ENCODE measurements at regions not wholly inside any gene's neighbourhood (a gene's known extent, or its start where the extent isn't known, plus 50 kb on each side); places are given as distances from the start of the nearest gene placed in this dataset.

- no peak for TF ChIP-seq POLR2A (IDR thresholded peaks at IDR 0.05)
- TF ChIP-seq CTCF (IDR thresholded peaks at IDR 0.05): no peak
- 85 to 86% methylated on average over 8 of the region's 8 CpGs for WGBS, 2 donors
- DNase-seq (ENCODE audit: low spot score in 2 of 2): no peak
- H3K4me3 ChIP-seq (ENCODE audit: low read depth, poor library complexity, severe bottlenecking): no peak overlapping the region
- intact Hi-C loops (cut with DNase I; ENCODE audit: low total_unique reads): no loop called here
Measured at GRCh38 chr20:60641879-60642447, 610.1 kb upstream of the CDH4 start.

- no peak for TF ChIP-seq CTCF (IDR thresholded peaks at IDR 0.05)
- TF ChIP-seq POLR2A (IDR thresholded peaks at IDR 0.05): no peak
- intact Hi-C loops (cut with DNase I; ENCODE audit: low total_unique reads): no loop called here
- no peak for DNase-seq (ENCODE audit: low spot score in 2 of 2)
- 74 to 86% methylated on average over 4 of the region's 4 CpGs for WGBS, 2 donors
- H3K4me3 ChIP-seq (ENCODE audit: low read depth, poor library complexity, severe bottlenecking): no peak overlapping the region
Measured at GRCh38 chr20:60642541-60642940, 609.5 kb upstream of the CDH4 start.

GRCh38 chr20:60648556-60648955, 603.5 kb upstream of the CDH4 start:
- H3K4me3 ChIP-seq (ENCODE audit: low read depth, poor library complexity, severe bottlenecking): no peak overlapping the region
- no peak for DNase-seq (ENCODE audit: low spot score in 2 of 2)
- TF ChIP-seq CTCF (IDR thresholded peaks at IDR 0.05) (no peak), POLR2A (IDR thresholded peaks at IDR 0.05) (no peak)
- intact Hi-C loops (cut with DNase I; ENCODE audit: low total_unique reads): no loop called here
- WGBS, 2 donors: 76 to 80% methylated on average over 6 of the region's 6 CpGs

- intact Hi-C loops (cut with DNase I; ENCODE audit: low total_unique reads): no loop called here
- WGBS, 2 donors: 89 to 90% methylated on average over 12 of the region's 12 CpGs
- TF ChIP-seq CTCF (IDR thresholded peaks at IDR 0.05) (no peak), POLR2A (IDR thresholded peaks at IDR 0.05) (no peak)
- DNase-seq (ENCODE audit: low spot score in 2 of 2): no peak
- H3K4me3 ChIP-seq (ENCODE audit: low read depth, poor library complexity, severe bottlenecking): no peak overlapping the region
Measured at GRCh38 chr20:60649541-60649940, 602.5 kb upstream of the CDH4 start.

- WGBS, 2 donors: 93 to 96% methylated on average over 10 of the region's 10 CpGs
Measured at GRCh38 chr20:60650087-60650486, 602.0 kb upstream of the CDH4 start.

More at GRCh38 chr20:60650087-60650486, 602.0 kb upstream of the CDH4 start:
- no peak for DNase-seq (ENCODE audit: low spot score in 2 of 2)
- no peak overlapping the region for H3K4me3 ChIP-seq (ENCODE audit: low read depth, poor library complexity, severe bottlenecking)
- TF ChIP-seq POLR2A (IDR thresholded peaks at IDR 0.05) (no peak), CTCF (IDR thresholded peaks at IDR 0.05) (peak in 1 of 3 donors; percentile 31)
- intact Hi-C loops (cut with DNase I; ENCODE audit: low total_unique reads): no loop called here

All from lower leg skin (tissue), 4 donors.